Heart right ventricle (tissue), 16 donors: ENCODE measurements at regions not wholly inside any gene's neighbourhood (a gene's known extent, or its start where the extent isn't known, plus 50 kb on each side); places are given as distances from the start of the nearest gene placed in this dataset.
A peak's percentile ranks its signal among the peaks of the same experiment; 100 is the strongest.

Experiments
- ATAC-seq, 8 donors: fragments of 200-7000 bp; cut with Tn5 transposase; one replicate each; pipeline ENCODE4 v1.9.1; 2020; ENCODE audit warnings: mild to moderate bottlenecking in 8 of 8, moderate library complexity in 8 of 8, moderate number of reproducible peaks in 1 of 8
- DNase-seq, 2 donors: peaks; one replicate each; pipeline ENCODE4 v3.0.0-alpha.2; 2020
- H3K27ac ChIP-seq, 10 donors: fragments of 200-600 bp; sonication (generic) in 2 of 10; one replicate each; pipeline versions ENCODE4 v1.5.0 to v1.8.0; 2020 to 2022; ENCODE audit warnings: mild to moderate bottlenecking in 3 of 10
- H3K27me3 ChIP-seq, 7 donors: fragments of 200-600 bp; one replicate each; pipeline ENCODE4 v1.8.0; 2021 to 2022; ENCODE audit warnings: mild to moderate bottlenecking in 2 of 7
- H3K36me3 ChIP-seq, 9 donors: fragments of 200-600 bp; sonication (generic) in 1 of 9; one replicate each; pipeline versions ENCODE4 v1.5.0 to v1.8.0; 2020 to 2022; ENCODE audit warnings: mild to moderate bottlenecking in 2 of 9
- H3K4me1 ChIP-seq, 9 donors: fragments of 200-600 bp; sonication (generic) in 1 of 9; one replicate each; pipeline versions ENCODE4 v1.5.0 to v1.8.0; 2020 to 2022; ENCODE audit warnings: mild to moderate bottlenecking in 4 of 9
- H3K4me3 ChIP-seq, 10 donors: fragments of 200-600 bp; sonication (generic) in 2 of 10; one replicate each; pipeline versions ENCODE4 v1.5.0 to v1.8.0; 2020 to 2022; ENCODE audit warnings: mild to moderate bottlenecking in 7 of 10, moderate library complexity in 2 of 10
- H3K9me3 ChIP-seq, 11 donors: fragments of 200-600 bp in 10 of 11; sonication (generic) in 2 of 11; one replicate each; pipeline versions ENCODE4 v1.5.0 to v1.8.0; 2013 to 2022; ENCODE audit warnings: mild to moderate bottlenecking in 2 of 11, control low read depth in 1 of 11, moderate library complexity in 1 of 11
- WGBS, 2 donors: extraction: QIAGEN DNeasy Blood & Tissue Kit; methylation state at CpG; one replicate each; pipeline ENCODE4 v1.1.7; 2013; ENCODE audit warnings: inconsistent platforms in 1 of 2; 5-methylcytosine and 5-hydroxymethylcytosine counted together
- intact Hi-C, 10 donors: fragments of 100-400 bp; cut with DNase I; formaldehyde crosslinking; loops; one replicate each; pipeline versions ENCODE4 v1.11.1 to v1.14.2; 2022
- TF ChIP-seq, protein P1 (sequence below), 9 donors: fragments of 200-600 bp; sonication (generic) in 2 of 9; IDR thresholded peaks; one replicate each; pipeline versions ENCODE4 v1.5.0 to v1.8.0; 2021 to 2022; ENCODE audit warnings: antibody characterized with exemption in 9 of 9, mild to moderate bottlenecking in 5 of 9, moderate library complexity in 1 of 9
- donor health status: Arrhythmogenic right ventricular cardiomyopathy.
- donor health status: ischemic (EF 13 %, LVEDD 7.1; RV severe dilation, severe dysfunction).
- donor health status: healthy with polysubstance abuse.
- donor health status: DM: no; HTN: yes; CAD: no.
- donor health status: DM: no; HTN: no; CAD: no.
- donor health status: ischemic (EF 25% LVEDD 6.9; RV normal size, moderate dysfunction).
- donor health status: ischemic (EF 25% LVEDD 5.7; RV mildly dilated, moderate dysfunction).
- donor health status: healthy.
- donor health status: DM: yes; HTN: yes; CAD: no.
- donor health status: Ischemic cardiomyopathy.
- donor health status: ischemic (EF 35%, LVEDD 5.7; RV mildly dilated, moderate dysfunction).
- donor health status: nonischemic (EF 11% LVEDD 7.7; RV severe dilation, severe dysfunction).
- donor health status: DM: yes; HTN: yes; CAD: no.
- donor health status: PGD.
- donor health status: ischemic (EF 29% LVEDD 5.4; RV normal size, mild dysfunction).
- donor health status: nonischemic (EF 23%, LVEDD 6.1; RV moderate dilation, normal function).

DNA sequence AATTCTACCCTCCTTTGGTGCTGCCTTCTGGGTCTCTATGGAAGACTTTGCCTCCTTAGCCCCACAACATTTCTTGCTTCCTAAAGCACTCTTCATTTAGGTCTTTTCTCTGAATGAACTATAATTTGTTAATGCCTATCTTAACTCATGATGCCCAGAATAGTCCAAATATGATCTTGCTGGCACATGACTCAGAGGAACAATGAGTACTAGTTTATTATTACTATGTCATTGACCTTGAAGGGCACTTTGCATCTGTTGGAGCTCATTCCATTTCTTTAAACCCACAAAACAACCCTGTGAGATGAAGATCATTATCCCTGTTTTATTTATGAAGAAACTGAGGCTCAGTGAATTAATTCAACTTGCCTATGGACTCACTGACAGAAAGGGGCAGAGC is 320.2 kb upstream of the PLET1 start:
- H3K9me3 ChIP-seq: no peaks in the 10 kb centered on the region
- peaks cover 0 to 29% (median 9%) of the 10 kb centered on the region in 9 donors for H3K4me1 ChIP-seq
- H3K4me3 ChIP-seq: no peak overlapping the region
- DNase-seq (no peak), ATAC-seq (peak in 6 of 8 donors; percentile 46 to 83 (median 65))
- H3K27ac ChIP-seq: peak overlapping the region in 8 of 10 donors; percentile 9 to 77 (median 66)
- no peaks in the 10 kb centered on the region for H3K27me3 ChIP-seq
- TF ChIP-seq, protein P1, sequence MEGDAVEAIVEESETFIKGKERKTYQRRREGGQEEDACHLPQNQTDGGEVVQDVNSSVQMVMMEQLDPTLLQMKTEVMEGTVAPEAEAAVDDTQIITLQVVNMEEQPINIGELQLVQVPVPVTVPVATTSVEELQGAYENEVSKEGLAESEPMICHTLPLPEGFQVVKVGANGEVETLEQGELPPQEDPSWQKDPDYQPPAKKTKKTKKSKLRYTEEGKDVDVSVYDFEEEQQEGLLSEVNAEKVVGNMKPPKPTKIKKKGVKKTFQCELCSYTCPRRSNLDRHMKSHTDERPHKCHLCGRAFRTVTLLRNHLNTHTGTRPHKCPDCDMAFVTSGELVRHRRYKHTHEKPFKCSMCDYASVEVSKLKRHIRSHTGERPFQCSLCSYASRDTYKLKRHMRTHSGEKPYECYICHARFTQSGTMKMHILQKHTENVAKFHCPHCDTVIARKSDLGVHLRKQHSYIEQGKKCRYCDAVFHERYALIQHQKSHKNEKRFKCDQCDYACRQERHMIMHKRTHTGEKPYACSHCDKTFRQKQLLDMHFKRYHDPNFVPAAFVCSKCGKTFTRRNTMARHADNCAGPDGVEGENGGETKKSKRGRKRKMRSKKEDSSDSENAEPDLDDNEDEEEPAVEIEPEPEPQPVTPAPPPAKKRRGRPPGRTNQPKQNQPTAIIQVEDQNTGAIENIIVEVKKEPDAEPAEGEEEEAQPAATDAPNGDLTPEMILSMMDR (IDR thresholded peaks at IDR 0.05): no peak
- H3K36me3 ChIP-seq: no peaks in the 10 kb centered on the region
- intact Hi-C loops: loop anchor here in 9 of 10 donors (5.0 to 10.0 kb wide), 8 partner anchors 64 to 534 kb away; partner anchors contain the start of gene NCAM1 (in 2 of the 9)

DNA sequence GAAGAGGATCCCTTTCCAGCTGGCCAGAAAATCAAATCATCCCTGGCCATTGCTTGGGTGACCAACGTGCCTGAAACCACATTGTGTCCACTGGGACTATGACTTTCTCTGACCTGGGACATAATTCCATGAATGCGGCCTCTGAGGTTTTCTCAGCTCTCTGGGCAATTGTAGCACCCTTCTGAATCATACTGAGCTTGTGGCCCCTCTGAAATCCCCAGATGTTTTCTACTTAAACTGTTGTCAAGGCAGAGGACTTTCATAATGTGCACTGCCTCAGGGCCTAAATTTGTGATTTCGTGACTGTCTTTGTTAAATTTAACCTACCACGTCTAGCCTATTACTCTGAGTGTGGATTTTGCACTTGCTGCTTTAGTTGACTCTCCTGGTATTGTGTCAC is 321.1 kb upstream of the PLET1 start:
- no peak for DNase-seq
- peak in 2 of 8 donors; percentile 22 to 25 for ATAC-seq
- TF ChIP-seq, protein P1 (IDR thresholded peaks at IDR 0.05): no peak

DNA sequence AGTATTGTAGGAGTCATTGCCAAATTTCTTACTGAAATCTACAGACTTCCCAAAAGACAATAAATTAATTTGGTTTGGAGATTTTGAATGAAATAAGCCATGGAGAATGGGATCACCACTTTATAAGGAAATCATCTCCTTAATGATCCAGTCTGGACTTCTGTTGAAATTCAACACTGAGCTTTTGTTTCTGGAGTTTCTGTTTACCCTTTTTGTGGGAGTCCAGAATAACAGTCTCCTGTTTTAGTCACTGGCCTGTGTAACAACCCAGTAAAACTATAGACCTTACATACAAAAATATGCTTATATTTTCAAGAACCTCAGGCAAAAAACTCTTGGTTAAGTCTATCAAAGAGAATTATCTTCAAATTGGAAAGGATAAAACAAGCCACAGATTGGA is 321.7 kb upstream of the PLET1 start:
- DNase-seq: no peak
- no peak for ATAC-seq
- intact Hi-C loops: loop anchor here in 9 of 10 donors (5.0 to 10.0 kb wide), 8 partner anchors 62 to 532 kb away; partner anchors contain the start of gene NCAM1 (in 2 of the 9)
- H3K9me3 ChIP-seq: no peaks in the 10 kb centered on the region
- TF ChIP-seq, protein P1 (IDR thresholded peaks at IDR 0.05): no peak
- H3K27ac ChIP-seq: peak overlapping the region in 7 of 10 donors; percentile 1 to 77 (median 63)
- H3K27me3 ChIP-seq: no peaks in the 10 kb centered on the region
- no peaks in the 10 kb centered on the region for H3K36me3 ChIP-seq
- H3K4me1 ChIP-seq: peaks cover 0 to 29% (median 9%) of the 10 kb centered on the region in 9 donors
- H3K4me3 ChIP-seq: no peak overlapping the region

More for the DNA sequence above, 321.1 kb upstream of the PLET1 start:
- 64 to 65% methylated on average over 4 of the region's 4 CpGs for WGBS, 2 donors
- Histone ChIP-seq H3K36me3 (no peaks in the 10 kb centered on the region), H3K27ac (peak overlapping the region in 9 of 10 donors; percentile 1 to 77 (median 63)), H3K9me3 (no peaks in the 10 kb centered on the region), H3K4me3 (no peak overlapping the region), H3K4me1 (peaks cover 0 to 29% (median 9%) of the 10 kb centered on the region in 9 donors), H3K27me3 (no peaks in the 10 kb centered on the region)
- intact Hi-C loops: loop anchor here in 9 of 10 donors (5.0 to 10.0 kb wide), 8 partner anchors 63 to 533 kb away; partner anchors contain the start of gene NCAM1 (in 2 of the 9)

DNA sequence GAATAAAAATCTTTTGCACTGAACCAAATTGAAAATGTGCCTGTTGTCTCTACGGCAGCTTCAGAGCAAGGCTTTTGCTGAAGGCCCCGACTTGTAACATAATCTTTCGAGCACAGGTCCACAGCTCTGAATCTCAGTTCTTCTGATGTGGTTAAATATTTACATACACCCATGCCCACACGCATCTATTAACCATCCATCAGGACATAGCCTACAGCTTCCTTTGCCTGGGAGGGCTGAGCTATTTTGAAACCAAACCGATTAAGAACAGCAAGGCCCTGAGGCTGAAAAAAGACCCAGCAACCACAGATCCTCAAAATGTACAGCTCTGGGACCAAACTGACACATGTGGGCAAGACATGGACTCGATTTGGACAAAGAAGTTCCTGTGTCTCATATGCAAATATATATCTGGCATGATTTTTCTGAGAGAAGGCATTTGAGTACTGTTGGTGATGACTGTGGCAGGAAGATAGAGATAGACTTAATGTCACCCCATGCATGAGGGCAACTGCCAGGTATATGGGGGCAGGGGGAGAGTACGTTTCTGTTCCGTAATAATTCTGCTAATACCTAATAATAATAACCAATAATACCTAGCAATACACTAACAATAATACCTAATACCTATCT is 322.7 kb upstream of the PLET1 start:
- no peaks in the 10 kb centered on the region for H3K9me3 ChIP-seq
- DNase-seq (no peak), ATAC-seq (no peak)
- H3K36me3 ChIP-seq: no peaks in the 10 kb centered on the region
- H3K4me1 ChIP-seq: peaks cover 0 to 30% (median 12%) of the 10 kb centered on the region in 9 donors
- TF ChIP-seq, protein P1 (IDR thresholded peaks at IDR 0.05): no peak
- intact Hi-C loops: loop anchor here in 9 of 10 donors (5.0 to 10.0 kb wide), 8 partner anchors 61 to 531 kb away; partner anchors contain the start of gene NCAM1 (in 2 of the 9)
- WGBS, 2 donors: 81 to 86% methylated on average over 8 of the region's 8 CpGs
- peaks cover 0 to 4% (median 0%) of the 10 kb centered on the region in 7 donors for H3K27me3 ChIP-seq
- no peak overlapping the region for H3K27ac ChIP-seq
- no peak overlapping the region for H3K4me3 ChIP-seq
